Endothelial cell of umbilical vein (primary cell): ENCODE measurements at regions not wholly inside any gene's neighbourhood (a gene's known extent, or its start where the extent isn't known, plus 50 kb on each side); places are given as distances from the start of the nearest gene placed in this dataset.

Experiments used
- CTCF ChIP-seq, 2 donors: IDR thresholded peaks; 1 replicate in 1 of 2; 2 replicates in 1 of 2; pipeline ENCODE4 v1.5.1; 2011; ENCODE audit warnings: low read length in 2 of 2, mild to moderate bottlenecking in 2 of 2, moderate library complexity in 2 of 2, control low read depth in 1 of 2, inconsistent platforms in 1 of 2, low read depth in 1 of 2; ENCODE audit not compliant: insufficient read depth in 1 of 2; ENCODE audit errors: extremely low read depth in 1 of 2
- EZH2 ChIP-seq: IDR thresholded peaks from 2 replicates; pipeline ENCODE4 v1.6.1; 2012; ENCODE audit warnings: borderline replicate concordance, low read depth, mild to moderate bottlenecking, moderate library complexity, low read length, inconsistent platforms; ENCODE audit not compliant: severe bottlenecking
- FOS ChIP-seq: IDR thresholded peaks from 2 replicates; pipeline ENCODE4 v1.6.1; 2011; ENCODE audit warnings: mild to moderate bottlenecking, low read length, moderate library complexity, borderline replicate concordance; ENCODE audit not compliant: insufficient read depth
- MYC ChIP-seq: IDR thresholded peaks from one replicate; pipeline ENCODE4 v1.6.1; 2011; ENCODE audit warnings: mild to moderate bottlenecking, low read depth, low read length
- POLR2A ChIP-seq: IDR thresholded peaks from 2 replicates; pipeline ENCODE4 v1.6.1; 2012; ENCODE audit warnings: low read depth, mild to moderate bottlenecking, control low read depth, low read length
- POLR2AphosphoS5 ChIP-seq: IDR thresholded peaks from 2 replicates; pipeline ENCODE4 v1.6.1; 2012; ENCODE audit warnings: low read depth, mild to moderate bottlenecking, control low read depth, low read length, moderate library complexity; ENCODE audit not compliant: insufficient read depth

- TF ChIP-seq EZH2: no peak
- TF ChIP-seq CTCF (IDR thresholded peaks at IDR 0.05; ENCODE audit: extremely low read depth in 1 of 2, insufficient read depth in 1 of 2, low read depth in 1 of 2, low read length in 2 of 2): no peak
- no peak for TF ChIP-seq POLR2A
- no peak for TF ChIP-seq POLR2AphosphoS5
- TF ChIP-seq MYC: no peak
- TF ChIP-seq FOS: no peak
Measured at GRCh38 chr16:79302731-79303130, 297.8 kb downstream of the MAF start.
